HG02870 (cell line): ENCODE measurements at regions not wholly inside any gene's neighbourhood (a gene's known extent, or its start where the extent isn't known, plus 50 kb on each side); places are given as distances from the start of the nearest gene placed in this dataset.
"Not testable (repeated sequence)": the region's sequence is repeated elsewhere in the genome, so short reads cannot be mapped to it uniquely, and the experiment has no call there.

Experiments used
- ATAC-seq: cut with Tn5 transposase; IDR thresholded peaks from one replicate; pipeline ENCODE4 v1.9.1; 2021; ENCODE audit warnings: mild to moderate bottlenecking, moderate library complexity; ENCODE audit not compliant: unreplicated experiment

GRCh38 chr6:78639111-78640110 is 227.9 kb upstream of the IRAK1BP1 start:
- no peak for ATAC-seq

GRCh38 chr6:78643976-78644375 is 223.4 kb upstream of the IRAK1BP1 start:
- not testable (repeated sequence) for ATAC-seq

DNA sequence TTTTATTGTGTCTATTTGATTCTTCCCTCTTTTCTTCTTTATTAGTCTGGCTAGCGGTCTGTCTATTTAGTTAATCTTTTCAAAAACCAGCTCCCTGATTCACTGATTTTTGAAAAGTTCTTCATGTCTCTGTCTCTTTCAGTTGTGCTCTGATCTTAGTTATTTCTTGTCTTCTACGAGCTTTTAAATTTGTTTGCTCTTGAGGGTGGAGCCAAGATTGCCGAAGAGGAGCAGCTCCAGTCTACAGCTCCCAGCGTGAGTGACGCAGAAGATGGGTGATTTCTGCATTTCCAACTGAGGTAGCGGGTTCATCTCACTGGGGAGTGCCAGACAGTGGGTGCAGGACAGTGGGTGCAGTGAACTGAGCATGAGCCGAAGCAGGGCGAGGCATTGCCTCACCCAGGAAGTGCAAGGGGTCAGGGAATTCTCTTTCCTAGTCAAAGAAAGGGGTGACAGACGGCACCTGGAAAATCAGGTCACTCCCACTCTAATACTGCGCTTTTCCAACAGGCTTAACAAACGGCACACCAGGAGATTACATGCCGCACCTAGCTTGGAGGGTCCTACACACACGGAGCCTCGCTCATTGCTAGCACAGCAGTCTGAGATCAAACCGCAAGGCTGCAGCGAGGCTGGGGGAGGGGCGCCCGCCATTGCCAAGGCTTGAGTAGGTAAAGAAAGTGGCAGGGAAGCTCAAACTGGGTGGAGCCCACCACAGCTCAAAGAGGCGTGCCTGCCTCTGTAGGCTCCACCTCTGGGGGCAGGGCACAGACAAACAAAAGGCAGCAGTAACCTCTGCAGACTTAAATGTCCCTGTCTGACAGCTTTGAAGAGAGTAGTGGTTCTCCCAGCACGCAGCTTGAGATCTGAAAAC is 220.6 kb upstream of the IRAK1BP1 start:
- not testable (repeated sequence) for ATAC-seq

DNA sequence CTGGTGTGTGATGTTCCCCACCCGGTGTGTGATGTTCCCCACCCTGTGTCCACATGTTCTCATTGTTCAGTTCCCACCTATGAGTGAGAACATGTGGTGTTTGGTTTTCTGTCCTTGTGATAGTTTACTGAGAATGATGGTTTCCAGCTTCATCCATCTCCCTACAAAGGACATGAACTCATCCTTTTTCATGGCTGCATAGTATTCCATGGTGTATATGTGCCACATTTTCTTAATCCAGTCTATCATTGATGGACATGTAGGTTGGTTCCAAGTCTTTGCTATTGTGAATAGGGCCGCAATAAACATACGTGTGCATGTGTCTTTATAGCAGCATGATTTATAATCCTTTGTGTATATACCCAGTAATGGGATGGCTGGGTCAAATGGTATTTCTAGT is 201.5 kb upstream of the IRAK1BP1 start:
- ATAC-seq, result not testable (repeated sequence)

DNA sequence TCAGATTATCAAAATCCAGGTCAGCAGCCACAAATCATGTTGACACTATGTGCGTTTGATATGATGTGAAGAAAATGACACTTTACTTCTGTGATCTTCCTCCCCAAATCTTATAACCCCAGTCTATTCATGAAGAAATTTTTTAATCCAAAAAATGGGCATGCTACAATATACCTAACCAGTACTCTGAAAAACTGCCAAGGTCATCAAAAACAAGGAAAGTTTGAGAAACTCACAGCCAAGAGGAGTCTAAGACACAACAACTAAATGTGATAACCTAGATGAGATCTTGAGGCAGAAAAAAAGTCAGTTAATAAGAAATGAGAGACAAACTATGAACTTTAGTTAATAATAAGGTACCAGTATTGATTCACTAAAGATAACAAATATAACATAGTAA is 200.6 kb upstream of the IRAK1BP1 start:
- ATAC-seq, result no peak

GRCh38 chr6:78670156-78670555 is 197.2 kb upstream of the IRAK1BP1 start:
- ATAC-seq, result no peak

DNA sequence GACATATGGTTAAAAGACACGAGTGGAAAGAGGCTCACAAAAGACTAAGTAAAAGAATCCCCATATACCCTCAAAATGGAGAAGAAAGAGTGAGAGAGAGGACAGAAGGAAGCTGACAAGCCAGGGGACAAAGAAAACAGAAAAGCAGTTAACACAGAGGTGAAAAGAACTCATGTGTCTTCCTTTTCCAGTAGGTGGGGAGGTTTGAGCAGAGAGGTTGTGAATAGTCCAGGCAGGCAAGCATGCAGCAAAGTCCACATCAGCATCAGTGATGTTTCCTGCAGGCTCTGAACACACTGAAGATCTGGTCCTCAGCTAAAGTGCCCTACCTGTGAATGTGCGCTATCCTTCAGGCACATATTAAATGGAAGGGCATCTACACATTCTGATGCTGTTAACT is 196.5 kb upstream of the IRAK1BP1 start:
- ATAC-seq, result no peak

DNA sequence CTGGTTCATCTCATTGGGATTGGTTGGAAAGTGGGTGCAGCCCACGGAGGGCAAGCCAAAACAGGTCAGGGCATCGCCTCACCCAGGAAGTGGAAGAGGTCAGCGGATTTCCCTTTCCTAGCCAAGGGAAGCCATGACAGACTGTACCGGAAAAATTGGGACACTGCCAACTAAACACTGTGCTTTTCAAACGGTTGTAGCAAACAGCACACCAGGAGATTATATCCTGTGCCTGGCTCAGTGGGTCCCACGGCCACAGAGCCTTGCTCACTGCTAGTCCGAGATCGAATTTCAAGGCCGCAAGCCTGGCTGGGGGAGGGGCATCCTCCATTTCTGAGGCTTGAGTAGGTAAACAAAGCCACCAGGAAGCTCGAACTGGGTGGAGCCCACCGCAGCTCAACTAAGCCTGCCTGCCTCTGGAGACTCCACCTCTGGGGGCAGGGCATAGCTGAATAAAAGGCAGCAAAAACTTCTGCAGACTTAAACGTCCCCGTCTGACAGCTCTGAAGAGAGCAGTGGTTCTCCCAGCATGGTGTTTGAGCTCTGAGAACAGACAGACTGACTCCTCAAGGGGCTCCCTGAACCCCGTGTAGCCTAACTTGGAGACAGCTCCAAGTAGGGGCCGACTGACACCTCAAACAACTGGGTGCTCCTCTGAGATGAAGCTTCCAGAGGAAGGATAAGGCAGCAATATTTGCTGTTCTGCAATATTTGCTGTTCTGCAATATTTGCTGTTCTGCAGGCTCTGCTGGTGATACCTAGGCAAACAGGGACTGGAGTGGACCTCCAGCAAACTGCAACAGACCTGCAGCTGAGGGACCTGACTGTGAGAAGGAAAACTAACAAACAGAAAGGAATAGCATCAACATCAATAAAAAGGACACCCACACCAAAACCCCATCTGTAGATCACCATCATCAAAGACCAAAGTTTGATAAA is 191.0 kb upstream of the IRAK1BP1 start:
- not testable (repeated sequence) for ATAC-seq

DNA sequence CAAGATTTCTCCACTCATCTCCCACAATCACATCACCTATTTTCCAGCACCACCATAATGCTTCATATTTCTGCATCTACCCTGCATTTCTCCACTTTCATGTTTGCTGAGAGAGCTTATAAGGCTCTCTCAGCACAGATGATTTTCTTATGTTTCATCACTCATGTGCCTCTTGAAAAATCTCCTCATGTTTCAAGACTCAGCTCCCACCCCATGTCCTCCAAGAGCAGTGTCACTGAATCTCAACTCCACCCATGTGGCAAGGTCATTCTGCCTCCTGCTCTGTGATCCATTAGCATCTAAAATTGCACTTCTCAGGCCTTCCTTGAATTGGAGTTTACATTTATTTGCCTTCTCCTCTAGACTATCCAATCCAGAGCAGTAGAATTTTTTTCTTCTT is 178.7 kb upstream of the IRAK1BP1 start:
- ATAC-seq, result no peak

DNA sequence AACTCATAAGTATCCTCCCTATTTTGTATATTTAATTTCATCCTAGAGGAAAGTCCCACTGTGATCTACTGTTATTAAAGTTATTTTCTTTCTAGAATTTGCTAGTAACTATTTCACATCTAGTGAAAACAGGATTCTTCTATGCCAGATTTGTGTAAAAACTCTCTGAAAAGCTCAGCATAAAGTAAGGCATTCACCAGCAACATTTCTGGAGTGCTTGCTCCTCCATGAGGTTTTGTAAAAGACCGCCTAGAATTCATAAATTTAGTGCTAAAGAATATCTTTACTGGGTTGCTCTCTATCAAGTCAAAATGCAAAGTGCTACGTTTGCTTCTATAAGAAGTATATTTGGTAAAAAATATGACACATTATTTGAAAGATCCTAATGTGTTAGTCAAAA is 173.5 kb upstream of the IRAK1BP1 start:
- no peak for ATAC-seq

DNA sequence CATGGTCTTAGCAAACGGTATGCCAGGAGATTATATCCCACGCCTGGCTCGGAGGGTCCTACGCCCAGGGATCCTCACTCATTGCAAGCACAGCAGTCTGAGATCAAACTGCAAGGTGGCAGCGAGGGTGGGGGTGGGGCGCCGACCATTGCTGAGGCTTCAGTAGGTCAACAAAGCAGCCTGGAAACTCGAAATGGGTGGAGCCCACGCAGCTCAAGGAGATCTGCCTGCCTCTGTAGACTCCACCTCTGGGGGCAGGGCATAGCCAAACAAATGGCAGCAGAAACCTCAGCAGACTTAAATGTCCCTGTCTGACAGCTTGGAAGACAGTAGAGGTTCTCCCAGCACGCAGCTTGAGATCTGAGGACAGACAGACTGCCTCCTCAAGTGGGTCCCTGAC is 172.7 kb upstream of the IRAK1BP1 start:
- not testable (repeated sequence) for ATAC-seq

DNA sequence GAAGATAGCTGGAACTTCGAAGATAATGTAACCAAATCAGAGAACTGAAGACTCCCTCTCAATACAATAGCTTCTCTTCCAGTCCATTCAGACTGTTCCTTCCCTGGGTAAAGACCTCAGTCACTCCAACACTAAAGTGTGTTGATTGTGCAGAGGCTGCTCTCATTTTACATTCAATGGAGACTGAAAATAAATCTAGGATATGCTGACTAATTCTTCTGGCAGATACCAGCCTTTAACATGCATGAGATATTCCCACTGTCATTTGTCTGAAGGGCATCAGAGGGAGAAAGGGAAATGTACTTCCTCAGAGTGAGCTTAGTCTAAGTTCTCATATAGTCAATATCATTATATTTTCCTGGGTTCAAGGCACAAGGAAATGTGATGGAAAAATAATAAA is 166.4 kb upstream of the IRAK1BP1 start:
- no peak for ATAC-seq

DNA sequence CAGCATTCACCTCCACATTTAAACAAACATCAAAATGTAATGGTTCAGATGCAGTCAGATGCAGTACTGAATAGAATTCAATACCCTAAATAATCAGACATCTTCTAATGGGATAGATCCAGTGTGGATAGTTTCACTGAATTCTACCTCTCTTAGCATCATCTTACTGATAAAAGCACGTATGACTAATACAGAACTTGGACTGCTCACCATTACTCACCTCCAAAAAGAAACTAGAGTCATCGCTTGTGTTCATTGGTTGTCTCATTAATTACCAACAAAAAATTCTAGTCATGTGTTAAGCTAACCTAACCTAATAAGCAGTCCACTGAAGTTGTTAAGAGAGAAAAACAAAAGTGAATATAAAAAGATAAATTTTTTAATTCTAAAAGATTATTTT is 165.9 kb upstream of the IRAK1BP1 start:
- ATAC-seq, result no peak

DNA sequence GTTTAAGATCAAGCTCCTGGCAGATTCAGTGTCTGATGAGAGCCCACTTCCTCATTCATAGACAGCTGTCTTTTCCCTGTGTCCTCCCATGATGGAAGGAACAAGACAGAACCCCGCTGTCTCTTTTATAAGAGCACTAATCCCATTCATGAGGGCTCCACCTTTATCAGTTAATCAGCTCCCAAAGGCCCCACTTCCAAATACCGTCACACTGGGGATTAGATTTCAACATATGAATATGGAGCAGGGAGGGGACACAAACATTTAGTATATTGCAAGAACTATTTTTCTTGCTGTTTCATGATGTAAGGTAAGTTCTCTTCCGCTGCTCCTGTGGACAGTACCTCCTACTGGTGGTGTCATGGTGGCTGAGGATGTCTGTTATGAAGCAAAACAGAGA is 158.3 kb upstream of the IRAK1BP1 start:
- no peak for ATAC-seq

DNA sequence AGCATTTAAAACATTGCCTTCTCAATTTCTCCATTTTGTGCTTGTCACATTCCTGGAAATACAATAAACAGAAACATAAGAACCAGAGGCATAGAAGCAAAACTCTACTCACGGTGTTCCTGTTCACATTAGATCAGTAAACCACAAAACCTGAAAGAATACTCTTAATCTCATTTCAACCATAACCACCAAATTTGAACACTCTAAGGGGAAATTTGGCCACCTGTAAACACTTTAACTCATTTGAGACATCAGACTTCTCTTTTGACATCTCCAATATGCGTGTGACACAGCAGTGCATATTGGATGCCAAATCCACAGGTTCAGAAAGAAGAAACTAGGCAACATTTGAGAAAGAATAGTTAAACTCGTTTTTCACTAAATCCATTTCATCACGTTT is 153.8 kb upstream of the IRAK1BP1 start:
- no peak for ATAC-seq

DNA sequence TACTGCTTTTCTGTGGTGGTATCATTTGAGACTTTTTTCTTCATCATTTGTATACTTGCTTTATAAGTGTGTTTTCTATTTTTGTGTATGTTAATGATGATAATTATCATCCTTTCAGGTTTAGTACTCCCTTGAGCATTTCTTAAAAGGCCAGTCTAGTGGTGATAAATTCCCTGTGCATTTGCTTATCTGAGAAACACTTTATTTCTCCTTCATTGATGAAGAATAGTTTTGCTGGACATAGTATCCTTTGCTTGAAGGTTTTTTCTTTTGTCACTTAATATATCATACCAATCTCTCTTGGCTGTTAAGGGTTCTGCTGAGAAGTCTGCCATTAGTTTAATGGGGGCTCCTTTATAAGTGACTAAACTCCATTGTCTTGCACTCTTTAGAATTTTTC is 123.2 kb upstream of the IRAK1BP1 start:
- no peak for ATAC-seq

DNA sequence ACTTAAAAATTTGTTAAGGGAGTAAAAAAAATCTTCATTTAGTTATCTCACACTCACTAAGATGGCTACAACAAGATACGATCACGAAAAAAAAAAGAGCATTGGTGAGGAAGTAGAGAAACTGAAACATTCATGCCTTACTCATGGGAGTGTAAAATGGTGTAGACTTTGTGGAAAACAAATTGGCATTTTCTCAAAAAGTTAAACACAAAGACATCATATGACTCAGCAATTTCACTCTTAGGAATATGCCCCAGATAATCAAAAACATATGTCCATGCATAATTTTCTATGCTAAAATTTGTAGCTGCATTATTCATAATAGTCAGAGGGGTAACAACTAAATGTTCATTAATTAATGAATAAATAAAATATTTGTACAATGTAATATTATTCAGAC is 120.9 kb upstream of the IRAK1BP1 start:
- no peak for ATAC-seq

GRCh38 chr6:78749326-78749725 is 118.0 kb upstream of the IRAK1BP1 start:
- ATAC-seq, result no peak

DNA sequence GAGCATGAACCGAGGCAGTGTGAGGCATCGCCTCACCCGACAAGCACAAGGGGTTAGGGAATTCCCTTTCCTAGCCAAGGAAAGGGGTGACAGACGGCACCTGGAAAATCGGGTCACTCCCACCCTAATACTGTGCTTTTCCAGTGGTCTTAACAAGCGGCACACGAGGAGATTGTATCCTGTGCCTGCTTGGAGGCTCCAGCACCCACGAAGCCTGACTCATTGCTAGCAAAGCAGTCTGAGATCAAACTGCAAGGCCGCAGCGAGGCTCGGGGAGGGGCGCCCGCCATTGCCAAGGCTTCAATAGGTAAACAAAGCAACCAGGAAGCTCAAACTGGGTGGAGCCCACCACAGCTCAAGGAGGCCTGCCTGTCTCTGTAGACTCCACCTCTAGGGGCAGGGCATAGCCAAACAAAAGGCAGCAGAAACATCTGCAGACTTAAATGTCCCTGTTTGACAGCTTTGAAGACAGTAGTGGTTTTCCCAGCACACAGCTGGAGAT is 109.0 kb upstream of the IRAK1BP1 start:
- ATAC-seq, result not testable (repeated sequence)

GRCh38 chr6:78768271-78768670 is 99.1 kb upstream of the IRAK1BP1 start:
- no peak for ATAC-seq
